ENCODE measurements at regions not wholly inside any gene's neighbourhood (a gene's known extent, or its start where the extent isn't known, plus 50 kb on each side); places are given as distances from the start of the nearest gene placed in this dataset.

GRCh38 chr13:40061466-40062450, 406.3 kb downstream of the COG6 start:
- no peak overlapping the region for H3K4me3 Mint-ChIP-seq
- CTCF ChIA-PET, result interaction anchor here (0.6 to 1.7 kb wide), 2 partner anchors 7 to 271 kb away, joined by 3 to 6 read pairs; no protein-coding TSS in a partner anchor
- H3K27me3 Mint-ChIP-seq (ENCODE audit: low read depth), result no peaks in the 10 kb centered on the region
- no peaks in the 10 kb centered on the region for H3K9me3 Mint-ChIP-seq (ENCODE audit: insufficient read depth)
- H3K36me3 Mint-ChIP-seq (ENCODE audit: low read depth), result no peaks in the 10 kb centered on the region
- DNase-seq (no peak), ATAC-seq (no peak)
- POLR2A ChIA-PET, result no interaction called here
- no peak overlapping the region for H3K27ac Mint-ChIP-seq
- H3K4me1 Mint-ChIP-seq (ENCODE audit: low read depth), result peaks cover 16% of the 10 kb centered on the region

DNA sequence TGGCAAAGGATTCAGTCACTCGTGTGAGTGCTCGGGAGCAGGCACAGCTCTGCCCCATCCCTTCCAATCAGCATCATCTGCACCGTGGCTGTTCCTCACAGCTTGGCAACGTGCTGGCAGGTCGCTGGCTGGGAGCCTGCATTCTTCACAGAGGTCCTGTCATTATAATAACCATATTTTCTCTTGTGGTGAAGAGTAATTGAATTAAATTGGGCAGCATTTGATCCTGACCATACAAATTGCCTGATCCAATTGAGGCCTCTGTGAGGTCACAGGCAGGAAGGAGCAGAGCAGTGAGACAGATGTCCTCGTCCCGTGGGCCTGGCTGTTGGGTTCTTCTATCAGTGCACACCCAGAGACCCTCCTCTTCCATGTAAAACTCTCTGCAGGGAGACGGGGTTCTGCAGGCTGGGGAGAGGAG, 407.8 kb downstream of the COG6 start:
- Mint-ChIP-seq H3K27ac (no peak overlapping the region), H3K27me3 (ENCODE audit: low read depth) (no peaks in the 10 kb centered on the region), H3K36me3 (ENCODE audit: low read depth) (no peaks in the 10 kb centered on the region), H3K4me3 (no peak overlapping the region), H3K4me1 (ENCODE audit: low read depth) (peaks cover 16% of the 10 kb centered on the region), H3K9me3 (ENCODE audit: insufficient read depth) (no peaks in the 10 kb centered on the region)
- ChIA-PET CTCF (interaction anchor here (0.7 kb wide), 1 partner anchor 38 kb away, joined by 3 read pairs; no protein-coding TSS in a partner anchor), POLR2A (no interaction called here)
- ATAC-seq (no peak), DNase-seq (no peak)

- Mint-ChIP-seq H3K27me3 (ENCODE audit: low read depth) (no peaks in the 10 kb centered on the region), H3K27ac (no peak overlapping the region), H3K36me3 (ENCODE audit: low read depth) (no peaks in the 10 kb centered on the region), H3K9me3 (ENCODE audit: insufficient read depth) (no peaks in the 10 kb centered on the region), H3K4me3 (no peak overlapping the region), H3K4me1 (ENCODE audit: low read depth) (peaks cover 16% of the 10 kb centered on the region)
- DNase-seq (no peak), ATAC-seq (no peak)
- CTCF ChIA-PET, result interaction anchor here (0.7 kb wide), 1 partner anchor 38 kb away, joined by 3 read pairs; no protein-coding TSS in a partner anchor
- POLR2A ChIA-PET, result no interaction called here
Measured at GRCh38 chr13:40063703-40064102, 408.2 kb downstream of the COG6 start.

DNA sequence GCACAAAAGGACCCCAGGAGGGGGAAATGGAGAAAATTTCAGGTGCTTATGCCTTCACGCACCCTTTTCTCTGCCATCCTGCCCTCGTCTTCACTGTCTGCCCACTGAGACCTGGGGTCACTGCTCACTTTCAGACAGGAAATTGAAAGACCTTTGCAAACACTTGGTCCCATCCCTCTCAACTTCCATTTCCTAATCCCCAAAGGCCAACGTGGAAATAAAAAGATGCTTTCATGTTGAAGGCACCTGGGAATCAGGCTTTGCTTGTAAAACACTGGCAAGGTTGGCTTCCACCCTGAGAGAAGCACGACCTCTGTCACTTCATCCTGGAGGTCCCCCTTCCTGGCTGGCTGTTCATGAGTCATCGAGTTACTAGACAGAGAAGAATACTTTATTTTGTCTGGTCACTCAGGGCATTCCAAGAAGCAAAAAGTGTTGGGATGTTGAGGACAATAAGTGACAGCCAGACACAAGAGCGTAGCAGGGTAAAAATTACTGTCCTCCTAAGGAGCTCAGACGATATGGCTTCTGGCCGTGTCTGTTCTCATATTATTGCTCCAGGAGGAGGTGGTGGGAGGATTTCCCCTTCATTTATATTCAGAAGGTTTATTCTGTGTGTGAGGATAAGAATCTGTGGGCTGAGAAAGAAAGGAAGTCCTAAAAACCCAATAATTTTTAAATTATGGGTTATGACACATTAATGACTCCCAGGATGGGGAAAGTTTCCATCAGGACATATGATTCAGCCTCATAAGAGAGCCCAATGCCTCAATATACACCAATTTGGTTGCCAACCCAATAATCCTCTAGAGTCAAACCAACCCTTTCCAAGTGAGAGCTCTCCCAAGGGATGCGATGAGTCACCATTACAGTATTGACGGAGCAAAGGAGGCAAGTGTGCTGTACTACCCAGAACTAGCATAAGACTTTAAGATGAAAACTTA, 409.0 kb downstream of the COG6 start:
- no peak overlapping the region for H3K4me3 Mint-ChIP-seq
- H3K9me3 Mint-ChIP-seq (ENCODE audit: insufficient read depth), result no peaks in the 10 kb centered on the region
- no peak for DNase-seq
- ATAC-seq, result no peak
- POLR2A ChIA-PET, result no interaction called here
- H3K27me3 Mint-ChIP-seq (ENCODE audit: low read depth), result no peaks in the 10 kb centered on the region
- peaks cover 21% of the 10 kb centered on the region for H3K4me1 Mint-ChIP-seq (ENCODE audit: low read depth)
- CTCF ChIA-PET, result no interaction called here
- no peaks in the 10 kb centered on the region for H3K36me3 Mint-ChIP-seq (ENCODE audit: low read depth)
- no peak overlapping the region for H3K27ac Mint-ChIP-seq

- Mint-ChIP-seq H3K27ac (no peak overlapping the region), H3K4me1 (ENCODE audit: low read depth) (peaks cover 25% of the 10 kb centered on the region), H3K4me3 (no peak overlapping the region), H3K36me3 (ENCODE audit: low read depth) (no peaks in the 10 kb centered on the region), H3K27me3 (ENCODE audit: low read depth) (no peaks in the 10 kb centered on the region), H3K9me3 (ENCODE audit: insufficient read depth) (no peaks in the 10 kb centered on the region)
- CTCF ChIA-PET, result interaction anchor here (0.6 to 2.8 kb wide), 71 partner anchors 9 to 708 kb away, joined by 3 to 28 read pairs (median 4); no protein-coding TSS in a partner anchor
- peak; percentile 77 for DNase-seq
- POLR2A ChIA-PET, result interaction anchor here (0.6 to 2.0 kb wide), 3 partner anchors 54 to 520 kb away, joined by 3 to 7 read pairs (median 3); no protein-coding TSS in a partner anchor
- peak; percentile 90 for ATAC-seq
Measured at GRCh38 chr13:40069173-40070044, 413.9 kb downstream of the COG6 start.

GRCh38 chr13:40070357-40070756, 414.9 kb downstream of the COG6 start:
- Mint-ChIP-seq H3K9me3 (ENCODE audit: insufficient read depth) (no peaks in the 10 kb centered on the region), H3K4me1 (ENCODE audit: low read depth) (peaks cover 18% of the 10 kb centered on the region), H3K36me3 (ENCODE audit: low read depth) (no peaks in the 10 kb centered on the region), H3K4me3 (no peak overlapping the region), H3K27me3 (ENCODE audit: low read depth) (no peaks in the 10 kb centered on the region), H3K27ac (no peak overlapping the region)
- POLR2A ChIA-PET, result interaction anchor here (2.0 kb wide), 1 partner anchor 117 kb away, joined by 7 read pairs; no protein-coding TSS in a partner anchor
- DNase-seq (no peak), ATAC-seq (no peak)
- CTCF ChIA-PET, result interaction anchor here (1.0 to 2.8 kb wide), 21 partner anchors 9 to 612 kb away, joined by 3 to 28 read pairs (median 5); no protein-coding TSS in a partner anchor

DNA sequence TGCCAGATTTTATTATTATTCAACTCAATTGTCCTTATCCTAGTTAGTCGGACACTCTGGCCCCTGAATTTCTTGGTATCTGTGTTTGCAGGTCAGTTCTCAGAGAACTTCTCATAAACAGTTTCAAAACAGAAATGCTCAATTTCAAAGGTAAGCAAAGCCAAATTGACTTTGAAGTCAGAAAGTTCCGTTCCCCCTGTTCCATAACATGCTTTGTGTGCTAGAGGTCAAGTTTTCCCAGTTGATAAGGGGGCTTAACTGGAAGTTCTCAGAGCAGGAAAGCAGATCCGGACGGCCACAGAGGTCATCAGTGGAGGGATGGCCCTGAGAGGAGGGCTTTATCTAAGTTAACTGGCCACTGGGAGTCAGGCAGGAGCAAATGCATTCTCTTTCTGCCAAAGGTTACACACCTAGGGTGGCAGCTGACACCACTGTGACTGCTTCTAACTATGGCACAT, 417.2 kb downstream of the COG6 start:
- Mint-ChIP-seq H3K4me1 (ENCODE audit: low read depth) (peaks cover 24% of the 10 kb centered on the region), H3K9me3 (ENCODE audit: insufficient read depth) (peaks cover 3% of the 10 kb centered on the region), H3K36me3 (ENCODE audit: low read depth) (no peaks in the 10 kb centered on the region), H3K27ac (no peak overlapping the region), H3K27me3 (ENCODE audit: low read depth) (no peaks in the 10 kb centered on the region), H3K4me3 (no peak overlapping the region)
- DNase-seq, result no peak
- CTCF ChIA-PET, result no interaction called here
- POLR2A ChIA-PET, result no interaction called here
- ATAC-seq, result no peak

GRCh38 chr13:40074338-40074737, 418.9 kb downstream of the COG6 start:
- no peaks in the 10 kb centered on the region for H3K36me3 Mint-ChIP-seq (ENCODE audit: low read depth)
- no peak overlapping the region for H3K27ac Mint-ChIP-seq
- ChIA-PET CTCF (no interaction called here), POLR2A (interaction anchor here (1.2 kb wide), 1 partner anchor 11 kb away, joined by 3 read pairs; no protein-coding TSS in a partner anchor)
- peaks cover 30% of the 10 kb centered on the region for H3K4me1 Mint-ChIP-seq (ENCODE audit: low read depth)
- H3K9me3 Mint-ChIP-seq (ENCODE audit: insufficient read depth), result peaks cover 4% of the 10 kb centered on the region
- H3K27me3 Mint-ChIP-seq (ENCODE audit: low read depth), result no peaks in the 10 kb centered on the region
- no peak overlapping the region for H3K4me3 Mint-ChIP-seq
- ATAC-seq (no peak), DNase-seq (no peak)

DNA sequence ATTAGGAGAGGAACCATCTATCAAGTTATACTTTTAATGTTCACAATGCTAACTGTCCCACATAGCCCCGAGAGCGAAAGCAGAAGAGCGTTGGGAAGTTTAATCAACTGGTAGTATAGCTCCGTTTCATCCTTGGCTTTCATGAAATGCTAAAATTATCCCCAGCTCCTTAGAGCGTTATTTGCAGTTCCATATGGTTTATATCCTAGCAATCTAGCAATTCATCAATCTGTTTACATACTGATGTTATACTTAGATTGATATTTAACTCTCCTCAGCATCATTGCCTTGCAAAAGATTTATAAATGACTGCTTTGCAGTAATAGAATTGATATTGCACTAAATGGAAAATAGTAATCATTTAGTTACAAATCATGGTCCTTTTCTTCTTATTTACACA, 419.8 kb downstream of the COG6 start:
- Mint-ChIP-seq H3K36me3 (ENCODE audit: low read depth) (no peaks in the 10 kb centered on the region), H3K27ac (no peak overlapping the region), H3K27me3 (ENCODE audit: low read depth) (no peaks in the 10 kb centered on the region), H3K4me1 (ENCODE audit: low read depth) (peaks cover 22% of the 10 kb centered on the region), H3K4me3 (no peak overlapping the region), H3K9me3 (ENCODE audit: insufficient read depth) (peaks cover 4% of the 10 kb centered on the region)
- no peak for ATAC-seq
- ChIA-PET POLR2A (interaction anchor here (1.2 kb wide), 1 partner anchor 10 kb away, joined by 3 read pairs; no protein-coding TSS in a partner anchor), CTCF (interaction anchor here (0.9 to 1.0 kb wide), 2 partner anchors 133 to 607 kb away, joined by 4 read pairs; no protein-coding TSS in a partner anchor)
- no peak for DNase-seq

DNA sequence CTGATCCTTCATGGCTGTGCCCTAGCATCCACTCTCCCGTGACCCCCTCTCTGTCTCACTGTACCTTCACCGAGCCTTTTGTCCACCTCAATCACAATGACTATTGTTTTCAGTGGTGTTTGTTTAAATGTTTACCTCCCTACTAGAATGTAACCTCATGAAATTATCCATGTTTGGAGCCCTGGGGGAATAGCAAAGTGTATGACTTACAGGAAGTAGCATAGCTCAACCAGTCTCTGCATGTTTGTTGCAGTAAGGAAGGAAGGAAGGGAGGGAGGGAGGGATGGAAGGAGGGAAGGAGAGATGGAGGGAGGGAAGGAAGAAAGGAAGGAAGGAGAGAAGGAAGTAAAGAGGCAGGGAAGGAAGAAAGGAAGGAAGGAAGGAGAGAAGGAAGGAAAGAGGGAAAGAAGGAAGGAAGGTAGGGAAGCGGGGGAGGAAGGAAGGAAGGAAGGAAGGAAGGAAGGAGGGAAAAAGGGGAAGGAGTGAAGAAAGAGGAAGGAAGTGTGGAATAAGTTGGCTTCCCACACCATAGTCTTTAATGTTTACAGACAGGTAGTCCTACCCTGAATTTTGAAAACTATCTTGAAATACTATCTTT, 421.4 kb downstream of the COG6 start:
- Mint-ChIP-seq H3K9me3 (ENCODE audit: insufficient read depth) (peaks cover 4% of the 10 kb centered on the region), H3K36me3 (ENCODE audit: low read depth) (no peaks in the 10 kb centered on the region), H3K4me3 (no peak overlapping the region), H3K4me1 (ENCODE audit: low read depth) (peaks cover 16% of the 10 kb centered on the region), H3K27me3 (ENCODE audit: low read depth) (no peaks in the 10 kb centered on the region), H3K27ac (no peak overlapping the region)
- DNase-seq (no peak), ATAC-seq (no peak)
- POLR2A ChIA-PET, result no interaction called here
- CTCF ChIA-PET, result no interaction called here
